Neutrophil (primary cell): ENCODE measurements at regions not wholly inside any gene's neighbourhood (a gene's known extent, or its start where the extent isn't known, plus 50 kb on each side); places are given as distances from the start of the nearest gene placed in this dataset.
"Not testable (repeated sequence)": the region's sequence is repeated elsewhere in the genome, so short reads cannot be mapped to it uniquely, and the experiment has no call there.

Experiments used
- H3K27ac ChIP-seq: fragments of 200-600 bp; sonication (generic); 2 replicates; pipeline ENCODE4 v1.5.1; 2016; ENCODE audit warnings: mild to moderate bottlenecking, moderate library complexity
- H3K27me3 ChIP-seq: fragments of 200-600 bp; sonication (generic); 2 replicates; pipeline ENCODE4 v1.6.0; 2016; ENCODE audit warnings: mild to moderate bottlenecking
- H3K36me3 ChIP-seq: fragments of 200-600 bp; sonication (generic); 2 replicates; pipeline ENCODE4 v1.5.1; 2017
- H3K4me1 ChIP-seq, 2 experiments: fragments of 200-600 bp in 1 of 2; sonication (generic) in 1 of 2; 1 replicate in 1 of 2; 2 replicates in 1 of 2; pipeline versions ENCODE4 v1.5.1 to v1.6.1; 2013 to 2016; ENCODE audit warnings: low read depth in 1 of 2, low read length in 1 of 2, mild to moderate bottlenecking in 1 of 2, moderate library complexity in 1 of 2; ENCODE audit not compliant: control insufficient read depth in 1 of 2, insufficient read depth in 1 of 2
- H3K4me3 ChIP-seq, 2 experiments: fragments of 200-600 bp in 1 of 2; sonication (generic) in 1 of 2; 1 replicate in 1 of 2; 2 replicates in 1 of 2; pipeline ENCODE4 v1.5.1; 2013 to 2016; ENCODE audit warnings: low read depth in 1 of 2, low read length in 1 of 2, mild to moderate bottlenecking in 1 of 2, moderate library complexity in 1 of 2
- H3K9me3 ChIP-seq: fragments of 200-600 bp; sonication (generic); 2 replicates; pipeline ENCODE4 v1.5.1; 2016
- TF ChIP-seq, protein P1 (sequence below): fragments of 200-600 bp; sonication (generic); IDR thresholded peaks from 2 replicates; pipeline ENCODE4 v1.5.1; 2016; ENCODE audit warnings: antibody characterized with exemption

DNA sequence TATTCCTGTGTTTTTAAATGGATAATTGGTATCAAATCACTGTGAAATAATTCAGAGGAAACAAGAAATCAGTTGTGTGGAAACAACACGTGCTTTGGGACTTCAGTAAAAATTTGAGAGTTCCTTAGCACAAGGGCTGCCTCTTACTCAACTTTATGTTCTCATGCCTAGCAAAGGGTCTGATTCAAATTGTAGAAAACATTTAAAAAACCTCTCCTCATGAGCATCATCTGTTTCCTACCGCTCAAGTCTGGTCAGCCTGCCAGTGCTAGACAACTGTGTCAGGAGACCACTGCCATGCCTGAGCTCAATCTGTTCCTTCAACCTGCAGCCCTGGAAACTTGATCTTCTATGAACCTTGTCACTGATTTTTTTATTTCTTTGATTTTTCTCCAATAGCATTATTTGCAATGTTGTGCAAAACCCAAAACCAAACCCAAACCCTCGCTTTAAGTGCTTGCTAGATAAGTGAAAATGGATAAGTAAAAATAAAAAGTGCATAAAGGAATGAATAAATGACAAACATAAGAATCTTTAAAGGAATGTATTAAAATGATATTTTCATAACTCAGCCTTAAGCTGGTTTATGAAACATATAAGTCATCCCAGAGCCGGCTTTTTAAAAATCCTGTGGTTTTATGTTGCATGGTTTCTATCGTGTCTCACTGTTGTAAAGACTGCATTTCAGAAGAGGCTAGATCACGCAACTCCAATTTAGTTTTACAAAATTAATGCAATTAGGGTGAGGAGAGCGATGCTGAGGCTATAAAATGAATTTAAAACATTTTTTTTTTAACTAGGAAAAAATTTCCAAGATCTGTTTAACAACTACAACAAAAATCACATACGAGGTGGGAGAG lies 361.2 kb upstream of the PDE3A start:
- Histone ChIP-seq H3K36me3 (no peaks in the 10 kb centered on the region), H3K4me3 (no peak overlapping the region), H3K9me3 (no peaks in the 10 kb centered on the region), H3K4me1 (no peaks in the 10 kb centered on the region), H3K27ac (no peak overlapping the region), H3K27me3 (no peaks in the 10 kb centered on the region)
- TF ChIP-seq, protein P1, sequence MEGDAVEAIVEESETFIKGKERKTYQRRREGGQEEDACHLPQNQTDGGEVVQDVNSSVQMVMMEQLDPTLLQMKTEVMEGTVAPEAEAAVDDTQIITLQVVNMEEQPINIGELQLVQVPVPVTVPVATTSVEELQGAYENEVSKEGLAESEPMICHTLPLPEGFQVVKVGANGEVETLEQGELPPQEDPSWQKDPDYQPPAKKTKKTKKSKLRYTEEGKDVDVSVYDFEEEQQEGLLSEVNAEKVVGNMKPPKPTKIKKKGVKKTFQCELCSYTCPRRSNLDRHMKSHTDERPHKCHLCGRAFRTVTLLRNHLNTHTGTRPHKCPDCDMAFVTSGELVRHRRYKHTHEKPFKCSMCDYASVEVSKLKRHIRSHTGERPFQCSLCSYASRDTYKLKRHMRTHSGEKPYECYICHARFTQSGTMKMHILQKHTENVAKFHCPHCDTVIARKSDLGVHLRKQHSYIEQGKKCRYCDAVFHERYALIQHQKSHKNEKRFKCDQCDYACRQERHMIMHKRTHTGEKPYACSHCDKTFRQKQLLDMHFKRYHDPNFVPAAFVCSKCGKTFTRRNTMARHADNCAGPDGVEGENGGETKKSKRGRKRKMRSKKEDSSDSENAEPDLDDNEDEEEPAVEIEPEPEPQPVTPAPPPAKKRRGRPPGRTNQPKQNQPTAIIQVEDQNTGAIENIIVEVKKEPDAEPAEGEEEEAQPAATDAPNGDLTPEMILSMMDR: no peak

DNA sequence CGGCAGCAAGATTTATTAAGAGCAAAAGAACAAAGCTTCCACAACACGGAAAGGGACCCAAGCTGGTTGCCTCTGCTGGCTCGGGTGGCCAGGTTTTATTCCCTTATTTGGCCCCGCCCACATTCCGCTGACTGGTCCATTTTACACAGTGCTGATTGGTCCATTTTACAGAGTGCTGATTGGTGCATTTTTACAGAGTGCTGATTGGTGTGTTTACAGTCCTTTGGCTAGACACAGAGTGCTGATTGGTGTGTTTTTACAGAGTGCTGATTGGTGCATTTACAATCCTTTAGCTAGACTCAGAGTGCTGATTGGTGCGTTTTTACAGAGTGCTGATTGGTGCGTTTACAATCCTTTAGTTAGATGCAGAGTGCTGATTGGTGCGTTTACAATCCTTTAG lies 358.4 kb upstream of the PDE3A start:
- not testable (repeated sequence) for H3K27me3 ChIP-seq, H3K4me3 ChIP-seq, H3K36me3 ChIP-seq, H3K27ac ChIP-seq, H3K9me3 ChIP-seq
- peaks cover 0 to 17% of the 10 kb centered on the region in 2 experiments for H3K4me1 ChIP-seq

DNA sequence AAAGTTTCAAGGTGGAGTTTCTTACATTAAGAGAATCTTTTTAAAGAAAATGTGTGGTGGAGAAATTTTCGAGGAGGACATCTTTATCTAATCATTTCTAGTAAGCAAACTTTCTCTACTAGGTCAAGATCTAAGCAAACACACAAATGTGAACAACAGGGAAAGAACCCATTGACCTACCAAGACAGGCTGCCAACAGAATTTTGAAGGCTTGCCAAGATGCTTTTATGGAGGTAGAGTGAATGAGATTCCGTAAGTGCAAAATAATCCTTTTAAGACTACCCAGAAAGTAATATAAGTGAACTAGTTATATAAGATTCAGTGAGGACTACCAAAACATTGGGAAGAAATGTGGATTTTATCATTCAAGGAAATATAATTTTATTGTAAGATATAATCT lies 357.1 kb upstream of the PDE3A start:
- TF ChIP-seq, protein P1: no peak
- no peaks in the 10 kb centered on the region for H3K9me3 ChIP-seq
- no peak overlapping the region for H3K27ac ChIP-seq
- H3K27me3 ChIP-seq: no peaks in the 10 kb centered on the region
- H3K4me3 ChIP-seq: no peak overlapping the region
- no peaks in the 10 kb centered on the region for H3K36me3 ChIP-seq
- H3K4me1 ChIP-seq: peaks cover 0 to 17% of the 10 kb centered on the region in 2 experiments

DNA sequence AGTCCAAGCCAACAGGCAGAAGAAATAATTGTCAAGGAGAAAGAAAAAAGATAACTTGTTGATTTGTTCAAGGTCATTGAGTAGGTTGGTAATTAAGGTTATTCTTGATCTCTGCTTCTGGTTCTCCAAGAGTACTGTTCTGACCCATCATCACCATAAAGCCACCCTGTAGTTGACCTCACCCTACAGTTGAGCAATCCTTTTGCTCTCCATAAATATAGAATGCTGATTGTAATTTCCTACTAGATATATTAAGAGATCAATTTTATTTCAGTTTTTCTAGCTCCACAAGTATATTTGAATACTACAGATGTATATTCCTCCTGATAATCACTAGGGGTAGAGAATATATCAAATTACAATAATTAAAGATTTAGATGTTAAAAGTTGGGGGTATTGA lies 350.5 kb upstream of the PDE3A start:
- Histone ChIP-seq H3K27me3 (no peaks in the 10 kb centered on the region), H3K4me1 (peaks cover 0 to 17% of the 10 kb centered on the region in 2 experiments), H3K4me3 (no peak overlapping the region), H3K36me3 (no peaks in the 10 kb centered on the region), H3K27ac (no peak overlapping the region), H3K9me3 (no peaks in the 10 kb centered on the region)
- TF ChIP-seq, protein P1: no peak

DNA sequence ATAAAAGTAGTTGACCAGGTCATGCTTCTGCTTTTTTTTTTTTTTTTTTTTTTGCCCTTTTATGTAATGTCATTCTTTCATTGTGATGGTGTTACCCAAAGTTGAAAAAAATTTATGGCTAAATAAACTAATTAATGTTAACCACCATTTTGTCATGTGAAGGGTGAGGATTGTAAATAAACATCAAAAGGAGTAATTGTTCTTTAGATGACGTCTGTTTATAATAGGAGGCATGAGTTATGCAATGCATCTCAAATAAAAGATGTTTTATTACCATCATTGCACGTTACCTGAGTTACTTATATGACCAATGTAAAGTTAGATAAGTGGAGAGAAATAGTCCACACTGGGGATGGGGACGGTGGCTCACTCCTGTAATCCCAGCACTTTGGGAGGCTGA lies 349.9 kb upstream of the PDE3A start:
- Histone ChIP-seq H3K27ac (no peak overlapping the region), H3K36me3 (no peaks in the 10 kb centered on the region), H3K4me1 (peaks cover 0 to 12% of the 10 kb centered on the region in 2 experiments), H3K4me3 (no peak overlapping the region), H3K27me3 (no peaks in the 10 kb centered on the region), H3K9me3 (no peaks in the 10 kb centered on the region)
- TF ChIP-seq, protein P1: no peak

DNA sequence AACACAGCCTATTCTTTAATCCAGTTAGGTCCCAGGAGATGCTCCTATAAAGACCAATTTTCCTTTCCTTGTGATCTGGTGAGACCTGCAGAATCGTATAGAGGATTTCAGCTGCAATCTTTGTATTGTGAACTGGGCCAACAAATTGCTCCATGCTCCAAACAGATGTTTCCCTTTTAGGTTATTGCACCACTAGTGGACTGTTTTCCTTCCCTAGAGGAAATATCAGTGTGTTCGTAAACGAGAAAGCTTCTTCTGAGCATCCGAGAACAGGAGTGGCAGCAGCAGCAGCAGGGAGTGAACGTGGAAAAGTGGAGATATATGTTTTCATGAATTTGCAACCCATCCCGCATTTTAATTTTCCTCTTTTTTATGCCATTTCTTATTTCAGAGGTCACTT lies 344.1 kb upstream of the PDE3A start:
- H3K27me3 ChIP-seq: no peaks in the 10 kb centered on the region
- H3K4me3 ChIP-seq: no peak overlapping the region
- peaks cover 6 to 11% of the 10 kb centered on the region in 2 experiments for H3K4me1 ChIP-seq
- TF ChIP-seq, protein P1: no peak
- no peak overlapping the region for H3K27ac ChIP-seq
- no peaks in the 10 kb centered on the region for H3K36me3 ChIP-seq
- no peaks in the 10 kb centered on the region for H3K9me3 ChIP-seq
